ENCODE measurements at regions not wholly inside any gene's neighbourhood (a gene's known extent, or its start where the extent isn't known, plus 50 kb on each side); places are given as distances from the start of the nearest gene placed in this dataset.

DNA sequence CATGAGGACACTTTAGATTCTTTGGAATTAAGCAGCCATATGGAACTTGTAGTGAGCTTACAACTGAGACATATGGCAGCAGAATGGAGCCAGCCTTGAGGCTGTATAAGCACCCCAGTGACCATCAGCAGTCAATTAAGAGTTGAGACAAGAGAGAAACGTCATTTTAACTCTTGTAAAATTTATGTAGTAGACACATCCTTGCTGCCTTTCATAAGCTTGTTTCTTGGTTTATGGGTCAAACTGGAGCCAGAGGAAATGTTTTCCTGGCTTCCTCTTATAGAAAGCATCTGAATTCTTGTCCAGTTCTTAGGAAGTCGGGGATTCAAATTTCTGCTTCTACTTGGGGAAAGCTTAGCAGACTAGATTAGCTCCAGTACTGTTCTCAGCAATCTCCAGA, 745.1 kb upstream of the MARCKS start:
- POLR2A ChIA-PET = no interaction called here
- BruUV-seq (replicated peaks) = no TSS peak
- TF ChIP-seq SIN3A (IDR thresholded peaks at IDR 0.05; ENCODE audit: borderline replicate concordance, insufficient read depth, low read depth, low read length) = no peak
- CTCF ChIA-PET = no interaction called here
- Histone ChIP-seq H3K4me1 (ENCODE audit: control insufficient read depth, insufficient read depth, low read length) (no peaks in the 10 kb centered on the region), H3K27ac (ENCODE audit: low read length) (no peak overlapping the region), H3K27me3 (ENCODE audit: control insufficient read depth, insufficient read depth, low read length) (no peaks in the 10 kb centered on the region), H3K9me3 (ENCODE audit: control insufficient read depth, insufficient read depth, low read depth, low read length) (no peaks in the 10 kb centered on the region), H3K36me3 (ENCODE audit: control insufficient read depth, insufficient read depth, low read length) (no peaks in the 10 kb centered on the region), H3K4me3 (ENCODE audit: low read depth in 2 of 2, low read length in 2 of 2) (no peak overlapping the region)
- DNase-seq (ENCODE audit: low read depth, low spot score) (no peak), ATAC-seq (no peak)
- in situ Hi-C loops (cut with HindIII; ENCODE audit: low pct_unique_long_range_greater_than_20kb, low sequenced_read_pairs) (no loop called here), intact Hi-C loops (cut with micrococcal nuclease; ENCODE audit: unreplicated experiment) (no loop called here)

DNA sequence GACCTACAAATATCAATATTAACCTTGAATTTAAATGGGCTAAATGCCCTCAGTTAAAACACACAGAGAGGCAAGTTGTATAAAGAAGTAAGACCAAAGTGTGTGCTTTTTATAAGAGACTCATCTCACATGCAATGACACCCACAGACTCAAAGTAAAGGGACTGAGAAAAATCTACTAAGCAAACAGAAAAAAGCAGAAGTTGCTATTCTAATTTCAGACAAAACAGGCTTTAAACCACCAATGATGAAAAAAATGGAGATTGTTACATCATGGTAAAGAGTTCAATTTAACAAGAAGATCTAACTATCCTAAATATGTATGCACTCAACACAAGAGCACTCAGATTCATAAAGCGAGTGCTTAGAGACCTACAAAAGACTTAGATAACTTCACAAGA, 741.9 kb upstream of the MARCKS start:
- ATAC-seq = no peak
- no peak overlapping the region for H3K4me3 ChIP-seq (ENCODE audit: low read depth in 2 of 2, low read length in 2 of 2)
- H3K27me3 ChIP-seq (ENCODE audit: control insufficient read depth, insufficient read depth, low read length) = no peaks in the 10 kb centered on the region
- ChIA-PET CTCF (no interaction called here), POLR2A (no interaction called here)
- H3K9me3 ChIP-seq (ENCODE audit: control insufficient read depth, insufficient read depth, low read depth, low read length) = no peaks in the 10 kb centered on the region
- no peak overlapping the region for H3K27ac ChIP-seq (ENCODE audit: low read length)
- in situ Hi-C loops (cut with HindIII; ENCODE audit: low pct_unique_long_range_greater_than_20kb, low sequenced_read_pairs) (no loop called here), intact Hi-C loops (cut with micrococcal nuclease; ENCODE audit: unreplicated experiment) (no loop called here)
- no peaks in the 10 kb centered on the region for H3K36me3 ChIP-seq (ENCODE audit: control insufficient read depth, insufficient read depth, low read length)
- BruUV-seq (replicated peaks) = no TSS peak
- TF ChIP-seq, protein P1, sequence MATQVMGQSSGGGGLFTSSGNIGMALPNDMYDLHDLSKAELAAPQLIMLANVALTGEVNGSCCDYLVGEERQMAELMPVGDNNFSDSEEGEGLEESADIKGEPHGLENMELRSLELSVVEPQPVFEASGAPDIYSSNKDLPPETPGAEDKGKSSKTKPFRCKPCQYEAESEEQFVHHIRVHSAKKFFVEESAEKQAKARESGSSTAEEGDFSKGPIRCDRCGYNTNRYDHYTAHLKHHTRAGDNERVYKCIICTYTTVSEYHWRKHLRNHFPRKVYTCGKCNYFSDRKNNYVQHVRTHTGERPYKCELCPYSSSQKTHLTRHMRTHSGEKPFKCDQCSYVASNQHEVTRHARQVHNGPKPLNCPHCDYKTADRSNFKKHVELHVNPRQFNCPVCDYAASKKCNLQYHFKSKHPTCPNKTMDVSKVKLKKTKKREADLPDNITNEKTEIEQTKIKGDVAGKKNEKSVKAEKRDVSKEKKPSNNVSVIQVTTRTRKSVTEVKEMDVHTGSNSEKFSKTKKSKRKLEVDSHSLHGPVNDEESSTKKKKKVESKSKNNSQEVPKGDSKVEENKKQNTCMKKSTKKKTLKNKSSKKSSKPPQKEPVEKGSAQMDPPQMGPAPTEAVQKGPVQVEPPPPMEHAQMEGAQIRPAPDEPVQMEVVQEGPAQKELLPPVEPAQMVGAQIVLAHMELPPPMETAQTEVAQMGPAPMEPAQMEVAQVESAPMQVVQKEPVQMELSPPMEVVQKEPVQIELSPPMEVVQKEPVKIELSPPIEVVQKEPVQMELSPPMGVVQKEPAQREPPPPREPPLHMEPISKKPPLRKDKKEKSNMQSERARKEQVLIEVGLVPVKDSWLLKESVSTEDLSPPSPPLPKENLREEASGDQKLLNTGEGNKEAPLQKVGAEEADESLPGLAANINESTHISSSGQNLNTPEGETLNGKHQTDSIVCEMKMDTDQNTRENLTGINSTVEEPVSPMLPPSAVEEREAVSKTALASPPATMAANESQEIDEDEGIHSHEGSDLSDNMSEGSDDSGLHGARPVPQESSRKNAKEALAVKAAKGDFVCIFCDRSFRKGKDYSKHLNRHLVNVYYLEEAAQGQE (IDR thresholded peaks at IDR 0.05; ENCODE audit: insufficient read depth in 1 of 2, low read depth in 2 of 2, low read length in 1 of 2) = no peak
- no peak for TF ChIP-seq TCF7L2 (IDR thresholded peaks at IDR 0.05; ENCODE audit: low read depth, low read length)
- TF ChIP-seq SIN3A (IDR thresholded peaks at IDR 0.05; ENCODE audit: borderline replicate concordance, insufficient read depth, low read depth, low read length) = no peak
- TF ChIP-seq POLR2AphosphoS5 (IDR thresholded peaks at IDR 0.05; ENCODE audit: low read depth, low read length) = no peak
- TF ChIP-seq, protein P2, sequence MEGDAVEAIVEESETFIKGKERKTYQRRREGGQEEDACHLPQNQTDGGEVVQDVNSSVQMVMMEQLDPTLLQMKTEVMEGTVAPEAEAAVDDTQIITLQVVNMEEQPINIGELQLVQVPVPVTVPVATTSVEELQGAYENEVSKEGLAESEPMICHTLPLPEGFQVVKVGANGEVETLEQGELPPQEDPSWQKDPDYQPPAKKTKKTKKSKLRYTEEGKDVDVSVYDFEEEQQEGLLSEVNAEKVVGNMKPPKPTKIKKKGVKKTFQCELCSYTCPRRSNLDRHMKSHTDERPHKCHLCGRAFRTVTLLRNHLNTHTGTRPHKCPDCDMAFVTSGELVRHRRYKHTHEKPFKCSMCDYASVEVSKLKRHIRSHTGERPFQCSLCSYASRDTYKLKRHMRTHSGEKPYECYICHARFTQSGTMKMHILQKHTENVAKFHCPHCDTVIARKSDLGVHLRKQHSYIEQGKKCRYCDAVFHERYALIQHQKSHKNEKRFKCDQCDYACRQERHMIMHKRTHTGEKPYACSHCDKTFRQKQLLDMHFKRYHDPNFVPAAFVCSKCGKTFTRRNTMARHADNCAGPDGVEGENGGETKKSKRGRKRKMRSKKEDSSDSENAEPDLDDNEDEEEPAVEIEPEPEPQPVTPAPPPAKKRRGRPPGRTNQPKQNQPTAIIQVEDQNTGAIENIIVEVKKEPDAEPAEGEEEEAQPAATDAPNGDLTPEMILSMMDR (IDR thresholded peaks at IDR 0.05) = no peak
- DNase-seq (ENCODE audit: low read depth, low spot score) = no peak
- no peaks in the 10 kb centered on the region for H3K4me1 ChIP-seq (ENCODE audit: control insufficient read depth, insufficient read depth, low read length)

DNA sequence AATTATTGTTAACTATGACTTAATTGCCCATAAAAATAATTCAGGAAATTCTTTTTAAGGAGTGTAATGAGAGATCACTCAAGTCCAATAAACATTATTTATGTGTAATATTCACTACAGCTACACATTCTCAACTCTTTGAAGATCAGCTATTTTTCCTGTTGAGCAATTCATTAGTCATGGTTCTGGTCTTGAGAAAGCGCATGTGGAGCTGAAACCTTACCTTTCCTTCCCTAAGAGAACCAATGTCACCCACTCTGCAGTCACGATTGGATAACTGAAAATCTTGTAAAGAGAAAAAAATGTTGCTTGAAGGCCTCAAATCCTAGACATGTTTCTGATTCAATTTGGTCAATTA, 736.9 kb upstream of the MARCKS start:
- ChIA-PET POLR2A (no interaction called here), CTCF (no interaction called here)
- in situ Hi-C loops (cut with HindIII; ENCODE audit: low pct_unique_long_range_greater_than_20kb, low sequenced_read_pairs) (no loop called here), intact Hi-C loops (cut with micrococcal nuclease; ENCODE audit: unreplicated experiment) (no loop called here)
- H3K36me3 ChIP-seq (ENCODE audit: control insufficient read depth, insufficient read depth, low read length) = no peaks in the 10 kb centered on the region
- ATAC-seq = no peak
- no peaks in the 10 kb centered on the region for H3K9me3 ChIP-seq (ENCODE audit: control insufficient read depth, insufficient read depth, low read depth, low read length)
- DNase-seq (ENCODE audit: low read depth, low spot score) = no peak
- TF ChIP-seq SIN3A (IDR thresholded peaks at IDR 0.05; ENCODE audit: borderline replicate concordance, insufficient read depth, low read depth, low read length) = no peak
- no peak for TF ChIP-seq TCF7L2 (IDR thresholded peaks at IDR 0.05; ENCODE audit: low read depth, low read length)
- no peak for TF ChIP-seq POLR2AphosphoS5 (IDR thresholded peaks at IDR 0.05; ENCODE audit: low read depth, low read length)
- TF ChIP-seq, protein P2 (IDR thresholded peaks at IDR 0.05) = no peak
- TF ChIP-seq, protein P1 (IDR thresholded peaks at IDR 0.05; ENCODE audit: insufficient read depth in 1 of 2, low read depth in 2 of 2, low read length in 1 of 2) = no peak
- H3K4me1 ChIP-seq (ENCODE audit: control insufficient read depth, insufficient read depth, low read length) = 0 out of 2 replicates have a peak, but pooled peaks cover 2% of the 10 kb centered on the region
- no peak overlapping the region for H3K27ac ChIP-seq (ENCODE audit: low read length)
- no peak overlapping the region for H3K4me3 ChIP-seq (ENCODE audit: low read depth in 2 of 2, low read length in 2 of 2)
- no TSS peak for BruUV-seq (replicated peaks)
- H3K27me3 ChIP-seq (ENCODE audit: control insufficient read depth, insufficient read depth, low read length) = no peaks in the 10 kb centered on the region
